ENCODE measurements at regions not wholly inside any gene's neighbourhood (a gene's known extent, or its start where the extent isn't known, plus 50 kb on each side); places are given as distances from the start of the nearest gene placed in this dataset.

DNA sequence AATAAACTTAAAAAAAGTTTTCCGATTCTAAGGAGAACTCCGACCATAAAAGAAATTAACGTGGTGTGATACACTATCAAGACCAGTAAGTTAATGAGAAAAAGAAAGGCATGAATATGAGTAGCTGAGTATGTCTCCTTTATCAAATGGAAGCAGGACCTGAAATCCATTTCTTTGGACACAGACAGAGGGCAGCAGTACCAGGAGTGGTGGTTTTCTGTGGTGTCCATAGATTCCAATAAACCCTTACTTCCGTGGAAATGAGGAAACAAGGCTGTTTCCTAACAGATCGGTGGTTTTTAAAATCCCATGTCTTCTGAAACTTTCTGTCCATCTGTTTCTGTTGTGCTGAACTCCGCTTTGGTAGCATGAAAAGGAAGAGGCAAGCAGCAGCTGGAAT lies 128.5 kb upstream of the TSPAN5 start:
- Histone ChIP-seq H3K27ac (ENCODE audit: low read depth, low read length, poor library complexity, severe bottlenecking) (no peak overlapping the region), H3K36me3 (ENCODE audit: insufficient read depth, low read length) (no peaks in the 10 kb centered on the region), H3K79me2 (ENCODE audit: insufficient read depth, low read depth, low read length) (no peaks in the 10 kb centered on the region), H3K4me3 (ENCODE audit: low read depth, low read length, poor library complexity, severe bottlenecking) (no peak overlapping the region), H2AFZ (ENCODE audit: low read length) (no peak overlapping the region), H3K9me3 (ENCODE audit: low read length) (no peaks in the 10 kb centered on the region), H3K9me2 (ENCODE audit: insufficient read depth, low read length) (no peaks in the 10 kb centered on the region), H4K20me1 (ENCODE audit: insufficient read depth, low read length) (no peaks in the 10 kb centered on the region), H3K4me1 (ENCODE audit: insufficient read depth, low read length, poor library complexity, severe bottlenecking) (no peaks in the 10 kb centered on the region), H3K4me2 (ENCODE audit: low read length) (no peak overlapping the region)
- no peak for TF ChIP-seq EZH2phosphoT487 (IDR thresholded peaks at IDR 0.05; ENCODE audit: borderline replicate concordance, low read depth, low read length)
- TF ChIP-seq, protein P1, sequence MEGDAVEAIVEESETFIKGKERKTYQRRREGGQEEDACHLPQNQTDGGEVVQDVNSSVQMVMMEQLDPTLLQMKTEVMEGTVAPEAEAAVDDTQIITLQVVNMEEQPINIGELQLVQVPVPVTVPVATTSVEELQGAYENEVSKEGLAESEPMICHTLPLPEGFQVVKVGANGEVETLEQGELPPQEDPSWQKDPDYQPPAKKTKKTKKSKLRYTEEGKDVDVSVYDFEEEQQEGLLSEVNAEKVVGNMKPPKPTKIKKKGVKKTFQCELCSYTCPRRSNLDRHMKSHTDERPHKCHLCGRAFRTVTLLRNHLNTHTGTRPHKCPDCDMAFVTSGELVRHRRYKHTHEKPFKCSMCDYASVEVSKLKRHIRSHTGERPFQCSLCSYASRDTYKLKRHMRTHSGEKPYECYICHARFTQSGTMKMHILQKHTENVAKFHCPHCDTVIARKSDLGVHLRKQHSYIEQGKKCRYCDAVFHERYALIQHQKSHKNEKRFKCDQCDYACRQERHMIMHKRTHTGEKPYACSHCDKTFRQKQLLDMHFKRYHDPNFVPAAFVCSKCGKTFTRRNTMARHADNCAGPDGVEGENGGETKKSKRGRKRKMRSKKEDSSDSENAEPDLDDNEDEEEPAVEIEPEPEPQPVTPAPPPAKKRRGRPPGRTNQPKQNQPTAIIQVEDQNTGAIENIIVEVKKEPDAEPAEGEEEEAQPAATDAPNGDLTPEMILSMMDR (conservative IDR thresholded peaks at IDR 0.05; ENCODE audit: low read length), result no peak
- no TSS peak for BruUV-seq (replicated peaks)
- ChIA-PET POLR2A (interaction anchor here (0.9 kb wide), 1 partner anchor 688 kb away, joined by 3 read pairs; no protein-coding TSS in a partner anchor), CTCF (ENCODE audit: unreplicated experiment) (no interaction called here)
- no peak for DNase-seq (ENCODE audit: low spot score)
- intact Hi-C loops (cut with micrococcal nuclease; ENCODE audit: unreplicated experiment), result no loop called here

DNA sequence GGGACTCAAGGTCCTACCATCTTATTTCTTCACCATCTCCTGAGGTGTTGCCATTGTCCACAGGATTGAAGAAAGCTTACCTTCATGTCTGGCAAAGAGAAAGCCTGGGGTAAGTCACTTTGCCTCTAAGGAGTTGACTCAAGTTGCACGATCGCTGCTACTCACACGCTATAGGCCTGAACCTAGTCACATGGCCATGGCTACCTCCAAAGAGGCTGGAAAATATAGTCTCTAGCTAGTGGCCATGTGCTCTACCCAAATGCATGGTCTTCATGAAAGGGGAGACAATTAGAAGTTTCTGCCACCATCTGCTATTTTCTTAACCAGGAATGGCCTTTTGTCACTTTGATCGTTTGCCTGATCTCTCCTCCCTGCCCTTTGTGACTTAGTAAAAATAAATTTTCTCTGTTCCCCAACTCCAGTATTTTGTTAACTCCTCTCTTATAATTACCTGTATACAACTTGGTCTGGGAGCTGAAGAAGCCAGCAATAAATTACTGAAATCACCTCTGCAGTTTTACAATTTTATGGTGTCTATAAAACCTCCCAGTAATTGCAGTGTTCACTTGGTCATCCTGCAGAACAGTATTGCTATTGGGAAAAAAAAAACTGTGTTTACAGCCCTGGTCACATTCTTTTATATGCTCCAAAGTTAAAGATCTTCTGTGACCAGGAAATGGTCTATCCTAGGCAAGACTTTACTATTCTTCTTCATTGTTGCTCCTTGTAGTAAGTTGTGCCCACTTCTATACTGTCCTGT lies 126.7 kb upstream of the TSPAN5 start:
- intact Hi-C loops (cut with micrococcal nuclease; ENCODE audit: unreplicated experiment), result no loop called here
- POLR2A ChIA-PET, result interaction anchor here (0.9 kb wide), 1 partner anchor 102 kb away, joined by 3 read pairs; no protein-coding TSS in a partner anchor
- no peak for DNase-seq (ENCODE audit: low spot score)
- Histone ChIP-seq H3K36me3 (ENCODE audit: insufficient read depth, low read length) (no peaks in the 10 kb centered on the region), H4K20me1 (ENCODE audit: insufficient read depth, low read length) (no peaks in the 10 kb centered on the region), H3K9me3 (ENCODE audit: low read length) (no peaks in the 10 kb centered on the region), H2AFZ (ENCODE audit: low read length) (no peak overlapping the region), H3K9me2 (ENCODE audit: insufficient read depth, low read length) (no peaks in the 10 kb centered on the region), H3K4me1 (ENCODE audit: insufficient read depth, low read length, poor library complexity, severe bottlenecking) (no peaks in the 10 kb centered on the region), H3K4me3 (ENCODE audit: low read depth, low read length, poor library complexity, severe bottlenecking) (no peak overlapping the region), H3K4me2 (ENCODE audit: low read length) (no peak overlapping the region), H3K79me2 (ENCODE audit: insufficient read depth, low read depth, low read length) (no peaks in the 10 kb centered on the region), H3K27ac (ENCODE audit: low read depth, low read length, poor library complexity, severe bottlenecking) (no peak overlapping the region)
- BruUV-seq (replicated peaks), result no TSS peak
- CTCF ChIA-PET (ENCODE audit: unreplicated experiment), result no interaction called here
- TF ChIP-seq, protein P1 (conservative IDR thresholded peaks at IDR 0.05; ENCODE audit: low read length), result no peak
- TF ChIP-seq EZH2phosphoT487 (IDR thresholded peaks at IDR 0.05; ENCODE audit: borderline replicate concordance, low read depth, low read length), result no peak

DNA sequence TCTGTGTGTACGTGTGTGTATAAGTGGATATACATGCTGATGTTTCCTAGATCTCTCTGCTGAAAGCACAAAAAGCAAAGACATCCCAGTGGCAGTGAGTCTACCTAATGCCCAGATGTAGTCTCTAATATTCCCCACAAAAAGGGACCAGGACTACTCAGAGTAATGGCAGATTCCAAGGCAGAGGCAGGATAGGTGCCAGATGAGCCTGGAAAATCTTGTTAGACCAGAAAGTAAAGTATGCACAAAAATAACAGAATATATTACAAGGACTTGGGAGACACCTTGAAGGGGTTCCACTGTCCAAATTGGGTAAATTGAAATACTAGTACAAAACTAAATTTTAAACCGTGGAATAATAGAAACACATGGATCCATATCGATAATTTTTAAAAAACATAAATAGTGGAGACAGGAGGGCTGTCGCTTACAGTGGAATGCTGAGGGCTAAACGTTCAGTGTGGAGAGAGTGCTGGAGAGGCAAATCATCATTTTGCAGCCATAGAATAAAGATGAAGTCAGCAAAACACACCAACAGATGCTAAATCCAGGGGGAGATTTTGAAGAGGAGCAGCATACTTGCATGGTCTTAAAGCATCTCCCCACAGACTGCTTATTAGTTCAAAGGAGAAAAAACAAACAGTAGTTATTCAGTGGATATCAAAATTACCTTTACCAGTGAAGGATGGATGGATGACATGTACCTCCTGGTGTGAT lies 123.4 kb upstream of the TSPAN5 start:
- no peak overlapping the region for H3K4me2 ChIP-seq (ENCODE audit: low read length)
- POLR2A ChIA-PET, result interaction anchor here (0.7 kb wide), 1 partner anchor 1624 kb away, joined by 3 read pairs; no protein-coding TSS in a partner anchor
- DNase-seq (ENCODE audit: low spot score), result no peak

More for the DNA sequence above, 123.4 kb upstream of the TSPAN5 start:
- BruUV-seq (replicated peaks), result no TSS peak
- Histone ChIP-seq H4K20me1 (ENCODE audit: insufficient read depth, low read length) (no peaks in the 10 kb centered on the region), H3K36me3 (ENCODE audit: insufficient read depth, low read length) (no peaks in the 10 kb centered on the region), H2AFZ (ENCODE audit: low read length) (no peak overlapping the region), H3K4me1 (ENCODE audit: insufficient read depth, low read length, poor library complexity, severe bottlenecking) (no peaks in the 10 kb centered on the region), H3K4me3 (ENCODE audit: low read depth, low read length, poor library complexity, severe bottlenecking) (no peak overlapping the region), H3K9me3 (ENCODE audit: low read length) (no peaks in the 10 kb centered on the region), H3K79me2 (ENCODE audit: insufficient read depth, low read depth, low read length) (no peaks in the 10 kb centered on the region), H3K9me2 (ENCODE audit: insufficient read depth, low read length) (no peaks in the 10 kb centered on the region), H3K27ac (ENCODE audit: low read depth, low read length, poor library complexity, severe bottlenecking) (no peak overlapping the region)
- TF ChIP-seq EZH2phosphoT487 (IDR thresholded peaks at IDR 0.05; ENCODE audit: borderline replicate concordance, low read depth, low read length), result no peak
- TF ChIP-seq, protein P1 (conservative IDR thresholded peaks at IDR 0.05; ENCODE audit: low read length), result no peak
- intact Hi-C loops (cut with micrococcal nuclease; ENCODE audit: unreplicated experiment), result no loop called here
- CTCF ChIA-PET (ENCODE audit: unreplicated experiment), result no interaction called here
